Astrocyte of the cerebellum (primary cell): ENCODE measurements at regions not wholly inside any gene's neighbourhood (a gene's known extent, or its start where the extent isn't known, plus 50 kb on each side); places are given as distances from the start of the nearest gene placed in this dataset.
"Not testable (repeated sequence)": the region's sequence is repeated elsewhere in the genome, so short reads cannot be mapped to it uniquely, and the experiment has no call there.

ENCODE experiments used
- DNase-seq: peaks from one replicate; pipeline ENCODE4 v3.0.0-alpha.2; 2011; ENCODE audit warnings: low read depth
- H3K4me3 ChIP-seq: 2 replicates; pipeline ENCODE4 v1.5.1; 2011; ENCODE audit warnings: mild to moderate bottlenecking, low read depth, low read length, moderate library complexity
- CTCF ChIP-seq: IDR thresholded peaks from 2 replicates; pipeline ENCODE4 v1.5.1; 2012; ENCODE audit warnings: low read length, low read depth, moderate library complexity, mild to moderate bottlenecking; ENCODE audit errors: missing control alignments
- in situ Hi-C: cut with HindIII; loops from 2 replicates; pipeline ENCODE4 v1.10.0; 2017; ENCODE audit warnings: low sequenced_read_pairs

- no peak for DNase-seq
- in situ Hi-C loops, result no loop called here
- TF ChIP-seq CTCF, result no peak
- H3K4me3 ChIP-seq, result no peak overlapping the region
Observed at GRCh38 chr20:28562510-28562898, 2695.0 kb upstream of the DEFB115 start.

GRCh38 chr20:28562899-28563521, 2694.5 kb upstream of the DEFB115 start:
- H3K4me3 ChIP-seq, in situ Hi-C loops: not testable (repeated sequence)
- DNase-seq, result peak; percentile 47

- in situ Hi-C loops, H3K4me3 ChIP-seq, DNase-seq: not testable (repeated sequence)
Observed at GRCh38 chr20:28564024-28564423, 2693.4 kb upstream of the DEFB115 start.

- H3K4me3 ChIP-seq, in situ Hi-C loops, DNase-seq: not testable (repeated sequence)
Observed at GRCh38 chr20:28564688-28565463, 2692.6 kb upstream of the DEFB115 start.

GRCh38 chr20:28575991-28576390, 2681.5 kb upstream of the DEFB115 start:
- H3K4me3 ChIP-seq, in situ Hi-C loops, DNase-seq: not testable (repeated sequence)

GRCh38 chr20:28591680-28592079, 2665.8 kb upstream of the DEFB115 start:
- DNase-seq, H3K4me3 ChIP-seq, in situ Hi-C loops: not testable (repeated sequence)

GRCh38 chr20:28593383-28593782, 2664.1 kb upstream of the DEFB115 start:
- in situ Hi-C loops, DNase-seq, H3K4me3 ChIP-seq: not testable (repeated sequence)

- H3K4me3 ChIP-seq, in situ Hi-C loops, DNase-seq: not testable (repeated sequence)
Observed at GRCh38 chr20:28594476-28594875, 2663.0 kb upstream of the DEFB115 start.

GRCh38 chr20:28602006-28602402, 2655.5 kb upstream of the DEFB115 start:
- in situ Hi-C loops, DNase-seq: not testable (repeated sequence)
- peak overlapping the region; percentile 67 for H3K4me3 ChIP-seq

- peak; percentile 76 for TF ChIP-seq CTCF
- in situ Hi-C loops, result not testable (repeated sequence)
- peak; percentile 65 for DNase-seq
- H3K4me3 ChIP-seq, result peak overlapping the region; percentile 67
Observed at GRCh38 chr20:28602403-28603217, 2654.9 kb upstream of the DEFB115 start.

GRCh38 chr20:28603218-28603577, 2654.3 kb upstream of the DEFB115 start:
- H3K4me3 ChIP-seq, result peak overlapping the region; percentile 67
- in situ Hi-C loops, DNase-seq: not testable (repeated sequence)
